ENCODE measurements at regions not wholly inside any gene's neighbourhood (a gene's known extent, or its start where the extent isn't known, plus 50 kb on each side); places are given as distances from the start of the nearest gene placed in this dataset.

DNA sequence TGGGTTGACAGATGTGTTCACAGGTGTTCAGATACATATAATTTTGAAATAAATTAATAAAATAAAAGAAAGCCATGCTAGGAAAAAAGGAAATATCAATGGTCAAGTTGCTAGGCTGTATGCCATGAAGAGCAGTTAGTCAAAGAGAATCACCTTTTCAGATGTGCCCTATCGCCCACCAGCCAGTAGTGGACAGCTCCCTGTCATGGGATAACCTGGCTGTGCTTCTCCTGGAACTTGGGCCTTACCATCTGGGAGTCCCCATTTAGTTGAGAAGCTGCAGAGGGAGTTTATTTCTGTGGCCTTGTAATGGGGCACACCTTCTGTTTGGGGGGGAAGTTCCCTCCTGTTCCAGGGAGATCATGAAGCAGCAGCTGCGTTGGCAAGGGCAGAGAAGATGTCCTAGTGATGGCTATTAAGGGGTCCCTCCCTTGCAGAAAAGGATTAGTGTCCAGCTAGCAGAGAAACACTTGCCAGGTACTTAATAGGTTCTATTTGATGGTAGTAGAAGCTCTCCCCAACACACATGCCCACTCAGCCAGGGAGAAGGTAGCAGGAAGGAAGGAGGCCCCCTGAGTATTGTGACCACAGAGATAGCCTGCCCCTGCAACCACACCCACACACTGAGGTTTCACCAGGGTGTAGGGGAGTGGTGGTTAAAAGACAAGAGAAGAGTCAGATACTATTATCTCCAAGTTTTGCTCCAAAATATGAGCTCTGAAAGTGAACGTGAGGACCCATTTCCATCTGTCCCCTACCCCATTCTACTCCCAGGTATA is 117.7 kb downstream of the B3GNT2 start (continued):
- TF ChIP-seq, protein P1, sequence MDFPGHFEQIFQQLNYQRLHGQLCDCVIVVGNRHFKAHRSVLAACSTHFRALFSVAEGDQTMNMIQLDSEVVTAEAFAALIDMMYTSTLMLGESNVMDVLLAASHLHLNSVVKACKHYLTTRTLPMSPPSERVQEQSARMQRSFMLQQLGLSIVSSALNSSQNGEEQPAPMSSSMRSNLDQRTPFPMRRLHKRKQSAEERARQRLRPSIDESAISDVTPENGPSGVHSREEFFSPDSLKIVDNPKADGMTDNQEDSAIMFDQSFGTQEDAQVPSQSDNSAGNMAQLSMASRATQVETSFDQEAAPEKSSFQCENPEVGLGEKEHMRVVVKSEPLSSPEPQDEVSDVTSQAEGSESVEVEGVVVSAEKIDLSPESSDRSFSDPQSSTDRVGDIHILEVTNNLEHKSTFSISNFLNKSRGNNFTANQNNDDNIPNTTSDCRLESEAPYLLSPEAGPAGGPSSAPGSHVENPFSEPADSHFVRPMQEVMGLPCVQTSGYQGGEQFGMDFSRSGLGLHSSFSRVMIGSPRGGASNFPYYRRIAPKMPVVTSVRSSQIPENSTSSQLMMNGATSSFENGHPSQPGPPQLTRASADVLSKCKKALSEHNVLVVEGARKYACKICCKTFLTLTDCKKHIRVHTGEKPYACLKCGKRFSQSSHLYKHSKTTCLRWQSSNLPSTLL (IDR thresholded peaks at IDR 0.05) = no peak
- no peak for TF ChIP-seq BDP1 (IDR thresholded peaks at IDR 0.05; ENCODE audit: insufficient read depth, insufficient read length)
- TF ChIP-seq ETV1 (tag; conservative IDR thresholded peaks at IDR 0.05; ENCODE audit: low read depth) = no peak
- TF ChIP-seq ZFP30 (CRISPR knock-in tag; IDR thresholded peaks at IDR 0.05; ENCODE audit: borderline replicate concordance) = no peak
- TF ChIP-seq, protein P2, sequence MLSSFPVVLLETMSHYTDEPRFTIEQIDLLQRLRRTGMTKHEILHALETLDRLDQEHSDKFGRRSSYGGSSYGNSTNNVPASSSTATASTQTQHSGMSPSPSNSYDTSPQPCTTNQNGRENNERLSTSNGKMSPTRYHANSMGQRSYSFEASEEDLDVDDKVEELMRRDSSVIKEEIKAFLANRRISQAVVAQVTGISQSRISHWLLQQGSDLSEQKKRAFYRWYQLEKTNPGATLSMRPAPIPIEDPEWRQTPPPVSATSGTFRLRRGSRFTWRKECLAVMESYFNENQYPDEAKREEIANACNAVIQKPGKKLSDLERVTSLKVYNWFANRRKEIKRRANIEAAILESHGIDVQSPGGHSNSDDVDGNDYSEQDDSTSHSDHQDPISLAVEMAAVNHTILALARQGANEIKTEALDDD (IDR thresholded peaks at IDR 0.05) = peak; percentile 64; the same call in 1 of the 2 replicates
- TF ChIP-seq GATAD2B (IDR thresholded peaks at IDR 0.05; ENCODE audit: borderline replicate concordance) = 0 out of 2 replicates have a peak, but pooled peaks have one; percentile 20
- no peak for TF ChIP-seq ZC3H4 (CRISPR knock-in tag; IDR thresholded peaks at IDR 0.05; ENCODE audit: borderline replicate concordance)
- no peak for TF ChIP-seq ZEB2 (IDR thresholded peaks at IDR 0.05)
- TF ChIP-seq STAT5B (CRISPR knock-in tag; IDR thresholded peaks at IDR 0.05) = no peak
- no peak for TF ChIP-seq DDX20 (tag; IDR thresholded peaks at IDR 0.05; ENCODE audit: low read depth)
- TF ChIP-seq MAFK (IDR thresholded peaks at IDR 0.05; ENCODE audit: low read length) = no peak
